ENCODE measurements at regions not wholly inside any gene's neighbourhood (a gene's known extent, or its start where the extent isn't known, plus 50 kb on each side); places are given as distances from the start of the nearest gene placed in this dataset.

- peak overlapping the region; percentile 0 for H2AFZ ChIP-seq (replicated peaks; ENCODE audit: low read length, poor library complexity)
- peak overlapping the region; percentile 51; the same call in 1 of the 2 replicates for H4K91ac ChIP-seq (ENCODE audit: insufficient read depth, low read depth, low read length)
- POLR2A ChIA-PET (ENCODE audit: unreplicated experiment), result no interaction called here
- peaks cover 8% of the 10 kb centered on the region for H3K4me1 ChIP-seq (ENCODE audit: control insufficient read depth, insufficient read depth, low read length)
- CTCF ChIA-PET, result no interaction called here
- no peaks in the 10 kb centered on the region for H3K36me3 ChIP-seq (ENCODE audit: control insufficient read depth, insufficient read depth, low read length)
- H4K8ac ChIP-seq (ENCODE audit: low read depth in 2 of 2, low read length in 2 of 2), result peak overlapping the region in 1 of 2 experiments; percentile 16; a peak in 1 of 4 replicates
- no peaks in the 10 kb centered on the region for H4K20me1 ChIP-seq (ENCODE audit: insufficient read depth, low read length)
- H3K9me3 ChIP-seq (ENCODE audit: control insufficient read depth, insufficient read depth, low read length), result no peaks in the 10 kb centered on the region
- H3K4me2 ChIP-seq (ENCODE audit: low read depth, low read length), result peak overlapping the region; percentile 25; the same call in 1 of the 2 replicates
- H3K4me3 ChIP-seq (ENCODE audit: insufficient read depth, low read depth, low read length), result no peak overlapping the region
- peak overlapping the region; percentile 59; the same call in 1 of the 3 replicates for H2BK15ac ChIP-seq (ENCODE audit: low read depth, low read length)
- TF ChIP-seq MAZ (IDR thresholded peaks at IDR 0.05; ENCODE audit: borderline replicate concordance, low read depth, low read length) (no peak), FOS (IDR thresholded peaks at IDR 0.05; ENCODE audit: low read depth, low read length) (0 out of 2 replicates have a peak, but pooled peaks have one; percentile 4), MAFK (IDR thresholded peaks at IDR 0.05; ENCODE audit: low read depth, low read length) (peak; percentile 83), CEBPB (IDR thresholded peaks at IDR 0.05; ENCODE audit: low read depth, low read length) (peak; percentile 89), NFE2L2 (IDR thresholded peaks at IDR 0.05; ENCODE audit: low read depth, low read length) (peak; percentile 25; the same call in 1 of the 2 replicates)
- TF ChIP-seq, protein P1, sequence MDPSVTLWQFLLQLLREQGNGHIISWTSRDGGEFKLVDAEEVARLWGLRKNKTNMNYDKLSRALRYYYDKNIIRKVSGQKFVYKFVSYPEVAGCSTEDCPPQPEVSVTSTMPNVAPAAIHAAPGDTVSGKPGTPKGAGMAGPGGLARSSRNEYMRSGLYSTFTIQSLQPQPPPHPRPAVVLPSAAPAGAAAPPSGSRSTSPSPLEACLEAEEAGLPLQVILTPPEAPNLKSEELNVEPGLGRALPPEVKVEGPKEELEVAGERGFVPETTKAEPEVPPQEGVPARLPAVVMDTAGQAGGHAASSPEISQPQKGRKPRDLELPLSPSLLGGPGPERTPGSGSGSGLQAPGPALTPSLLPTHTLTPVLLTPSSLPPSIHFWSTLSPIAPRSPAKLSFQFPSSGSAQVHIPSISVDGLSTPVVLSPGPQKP (IDR thresholded peaks at IDR 0.05; ENCODE audit: borderline replicate concordance, low read depth, low read length), result no peak
- TF ChIP-seq, protein P2, sequence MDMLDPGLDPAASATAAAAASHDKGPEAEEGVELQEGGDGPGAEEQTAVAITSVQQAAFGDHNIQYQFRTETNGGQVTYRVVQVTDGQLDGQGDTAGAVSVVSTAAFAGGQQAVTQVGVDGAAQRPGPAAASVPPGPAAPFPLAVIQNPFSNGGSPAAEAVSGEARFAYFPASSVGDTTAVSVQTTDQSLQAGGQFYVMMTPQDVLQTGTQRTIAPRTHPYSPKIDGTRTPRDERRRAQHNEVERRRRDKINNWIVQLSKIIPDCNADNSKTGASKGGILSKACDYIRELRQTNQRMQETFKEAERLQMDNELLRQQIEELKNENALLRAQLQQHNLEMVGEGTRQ (IDR thresholded peaks at IDR 0.05; ENCODE audit: low read depth, low read length), result no peak
- H3K9me1 ChIP-seq (ENCODE audit: insufficient read depth, low read length), result no peaks in the 10 kb centered on the region
- peak; percentile 91 for ATAC-seq (ENCODE audit: low read depth)
- peak overlapping the region; percentile 90; the same call in 1 of the 2 replicates for H3K18ac ChIP-seq (ENCODE audit: low read depth, low read length)
- intact Hi-C loops (cut with micrococcal nuclease), result loop anchor here (10.0 kb wide), 1 partner anchor 50 kb away; no protein-coding TSS in a partner anchor
- H2BK20ac ChIP-seq (ENCODE audit: low read depth, low read length), result peak overlapping the region; percentile 83; the same call in 1 of the 2 replicates
- peak overlapping the region; percentile 53; the same call in 1 of the 2 replicates for H4K5ac ChIP-seq (ENCODE audit: low read depth, low read length)
- in situ Hi-C loops (cut with MboI; ENCODE audit: low sequenced_read_pairs), result no loop called here
- no peaks in the 10 kb centered on the region for H3K27me3 ChIP-seq (ENCODE audit: control insufficient read depth, insufficient read depth, low read length)
- no peaks in the 10 kb centered on the region for H3K79me1 ChIP-seq (ENCODE audit: low read depth in 1 of 2, low read length in 2 of 2)
- no peak overlapping the region for H3K27ac ChIP-seq (ENCODE audit: insufficient read depth, low read length)
- H2AK9ac ChIP-seq (replicated peaks; ENCODE audit: low read depth, low read length, poor library complexity), result no peak overlapping the region
- peak; percentile 61 for DNase-seq
- H2BK120ac ChIP-seq (ENCODE audit: low read depth, low read length), result peak overlapping the region; percentile 84
- peak overlapping the region; percentile 77 for H2BK5ac ChIP-seq (ENCODE audit: low read depth, low read length, poor library complexity, severe bottlenecking)
- H3K14ac ChIP-seq (replicated peaks; ENCODE audit: low read depth, low read length), result peak overlapping the region; percentile 78
- no peak overlapping the region for H3K56ac ChIP-seq (ENCODE audit: extremely low read depth, insufficient read depth, low read length)
- no CpG with 5 or more reads among the region's 3 CpGs for WGBS, 2 experiments (ENCODE audit: extremely low coverage in 2 of 2, insufficient read length in 1 of 2)
- BruUV-seq (replicated peaks), result no TSS peak
- H3K4ac ChIP-seq (ENCODE audit: low read depth, low read length), result peak overlapping the region; percentile 65
- H3K23ac ChIP-seq (ENCODE audit: low read depth, low read length), result no peak overlapping the region
- dilution Hi-C loops (cut with HindIII; ENCODE audit: low sequenced_read_pairs, unreplicated experiment), result no loop called here
- H3K9ac ChIP-seq (ENCODE audit: low read depth, low read length), result no peak overlapping the region
- H2AK5ac ChIP-seq (ENCODE audit: low read depth, low read length), result no peak overlapping the region
These were observed 173.7 kb downstream of the RMI1 start for GRCh38 chr9:84154320-84154719.
